NCI-H2081 (cell line): ENCODE measurements at regions not wholly inside any gene's neighbourhood (a gene's known extent, or its start where the extent isn't known, plus 50 kb on each side); places are given as distances from the start of the nearest gene placed in this dataset.
"Not testable (repeated sequence)": the region's sequence is repeated elsewhere in the genome, so short reads cannot be mapped to it uniquely, and the experiment has no call there.

Experiments
- DNase-seq, 2 experiments: peaks; one replicate each; lab custom pipeline; 2025; lab: John Stamatoyannopoulos, UW

- no peak for DNase-seq
Observed at GRCh38 chr10:30560326-30560725, 69.2 kb downstream of the LYZL2 start.

GRCh38 chr10:30559180-30559579 is 70.4 kb downstream of the LYZL2 start:
- DNase-seq = no peak

DNA sequence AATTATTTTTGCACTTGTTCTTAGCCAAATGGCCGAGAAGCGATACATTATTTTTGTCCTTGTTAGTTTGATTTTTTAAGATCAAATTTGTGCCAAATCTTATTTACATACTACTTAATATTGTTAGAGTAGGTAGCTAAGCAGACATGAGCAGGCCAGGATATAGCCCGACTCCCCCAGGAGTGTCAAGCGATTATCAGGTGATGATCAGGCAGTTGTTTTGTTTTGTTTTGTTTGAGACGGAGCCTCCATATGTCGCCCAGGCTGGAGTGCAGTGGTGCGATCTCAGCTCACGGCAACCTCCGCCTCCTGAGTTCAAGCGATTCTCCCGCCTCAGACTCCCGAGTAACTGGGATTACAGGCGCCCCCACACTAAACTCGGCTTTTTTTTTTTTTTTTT is 71.1 kb downstream of the LYZL2 start:
- no peak for DNase-seq

DNA sequence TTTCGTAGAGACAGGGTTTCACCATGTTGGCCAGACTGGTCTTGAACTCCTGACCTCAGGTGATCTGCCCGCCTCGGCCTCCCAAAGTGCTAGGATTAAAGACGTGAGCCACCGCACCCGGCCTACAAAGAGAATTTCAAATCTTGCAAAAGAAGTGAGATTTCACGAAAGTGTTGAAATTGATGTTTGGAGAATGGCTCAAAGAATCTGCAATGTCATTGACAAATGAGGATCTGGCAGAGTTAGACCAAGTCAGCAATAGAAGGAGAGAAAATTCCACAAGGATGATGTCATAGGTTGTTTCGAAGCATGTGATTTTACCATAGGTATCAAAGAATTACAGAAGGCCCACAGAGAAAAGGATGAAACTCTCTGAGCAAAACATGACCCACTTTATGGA is 71.7 kb downstream of the LYZL2 start:
- DNase-seq = no peak

DNA sequence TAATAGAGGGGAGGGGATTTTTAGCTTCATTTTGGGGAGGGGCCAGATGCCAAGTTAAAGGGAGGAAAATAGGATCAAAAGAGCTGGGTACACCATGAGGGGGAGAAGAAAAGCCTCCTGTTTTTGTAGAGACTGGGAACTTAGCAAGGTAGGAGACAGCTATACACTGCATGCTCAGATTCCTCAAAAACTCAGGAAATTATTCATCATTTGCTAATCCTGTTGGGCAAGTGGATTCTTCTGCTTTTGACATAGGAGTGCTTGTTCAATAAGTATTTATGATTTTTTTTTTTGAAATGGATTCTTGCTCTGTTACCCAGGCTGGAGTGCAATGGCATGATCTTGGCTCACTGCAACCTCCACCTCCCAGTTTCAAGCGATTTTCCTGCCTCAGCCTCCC is 73.4 kb downstream of the LYZL2 start:
- no peak for DNase-seq

- no peak for DNase-seq
Observed at GRCh38 chr10:30555465-30555864, 74.1 kb downstream of the LYZL2 start.

DNA sequence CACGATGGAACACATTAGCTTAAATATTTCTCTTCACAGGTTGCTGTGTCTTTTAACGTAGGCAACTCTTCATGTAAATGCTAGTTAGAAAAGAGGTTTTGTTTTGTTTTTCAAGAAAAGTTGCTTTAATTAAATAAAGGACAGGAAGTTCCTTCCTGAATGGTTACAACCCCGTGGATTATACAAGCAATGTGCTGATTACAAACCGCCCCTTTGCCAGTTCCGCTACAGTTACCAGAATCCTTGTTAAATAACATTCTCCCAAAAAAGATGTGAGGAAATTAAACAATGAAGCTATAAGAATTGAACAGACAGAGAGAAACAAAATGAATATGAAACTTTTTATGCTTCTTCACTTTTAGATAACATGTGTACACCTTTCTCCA is 75.1 kb downstream of the LYZL2 start:
- no peak for DNase-seq

GRCh38 chr10:30553626-30554439 is 75.7 kb downstream of the LYZL2 start:
- no peak for DNase-seq

DNA sequence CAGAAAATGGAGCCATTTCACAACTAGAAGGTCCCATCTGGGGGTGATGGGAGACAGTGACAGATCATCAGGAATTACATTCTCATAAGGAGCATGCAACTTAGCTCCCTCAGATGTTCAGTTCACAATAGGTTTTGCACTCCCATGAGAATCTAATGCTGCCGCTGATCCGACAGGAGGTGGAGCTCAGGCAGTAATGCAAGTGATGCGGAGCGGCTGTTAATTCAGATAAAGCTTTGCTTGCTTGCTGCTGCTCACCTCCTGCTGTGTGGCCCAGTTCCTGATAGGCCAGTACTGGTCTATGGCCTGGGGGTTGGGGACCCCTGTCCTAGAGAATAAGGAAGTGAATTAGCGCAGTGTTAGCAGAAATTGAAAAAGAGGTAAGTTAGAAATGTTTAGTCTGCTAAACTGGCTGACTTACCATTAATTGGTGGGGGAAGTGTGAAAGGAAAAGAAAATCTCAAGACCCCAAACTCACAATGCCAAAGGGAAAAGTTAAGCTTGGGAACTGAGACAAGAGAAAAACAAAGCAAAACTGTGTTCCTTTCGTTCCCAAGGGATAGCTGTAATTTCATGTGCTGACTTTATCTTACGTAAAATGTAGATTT is 76.4 kb downstream of the LYZL2 start:
- no peak for DNase-seq

DNA sequence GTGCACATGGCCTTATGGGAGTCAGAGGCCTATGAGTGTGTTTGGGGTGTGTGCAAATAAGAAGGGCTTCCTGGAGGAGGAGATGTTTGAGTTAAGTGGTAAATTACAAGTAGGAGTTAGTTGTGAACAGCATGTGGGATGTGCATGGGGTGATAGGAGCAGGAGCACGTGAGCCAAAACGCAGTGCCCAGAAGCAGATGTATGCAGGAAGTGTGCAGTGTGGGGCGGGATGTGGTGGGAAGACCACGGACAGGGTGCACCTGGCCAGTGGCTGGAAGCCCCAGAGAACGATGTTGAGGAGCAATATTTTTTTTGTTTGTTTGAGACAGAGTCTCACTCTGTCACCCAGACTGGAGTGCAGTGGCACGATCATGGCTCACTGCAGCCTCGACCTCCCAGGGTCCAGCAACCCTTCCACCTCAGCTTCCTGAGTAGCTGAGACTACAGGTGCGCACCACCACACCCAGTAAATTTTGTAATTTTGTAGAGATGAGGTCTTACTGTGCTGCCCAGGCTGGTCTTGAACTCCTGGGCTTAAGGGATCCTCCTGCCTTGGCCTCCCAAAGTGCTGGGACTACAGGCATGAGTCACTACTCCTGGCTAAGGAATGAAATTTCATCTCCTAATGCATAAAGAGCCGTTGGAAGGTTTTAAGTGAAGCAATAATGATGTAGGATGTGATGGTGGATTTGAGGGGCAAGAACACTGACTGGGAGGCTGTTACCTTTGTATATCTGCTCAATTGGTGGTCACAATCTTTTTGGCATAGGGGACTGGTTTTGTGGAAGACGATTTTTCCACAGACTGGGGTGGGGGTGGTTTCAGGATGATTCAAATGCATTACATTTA is 78.4 kb downstream of the LYZL2 start:
- no peak for DNase-seq

DNA sequence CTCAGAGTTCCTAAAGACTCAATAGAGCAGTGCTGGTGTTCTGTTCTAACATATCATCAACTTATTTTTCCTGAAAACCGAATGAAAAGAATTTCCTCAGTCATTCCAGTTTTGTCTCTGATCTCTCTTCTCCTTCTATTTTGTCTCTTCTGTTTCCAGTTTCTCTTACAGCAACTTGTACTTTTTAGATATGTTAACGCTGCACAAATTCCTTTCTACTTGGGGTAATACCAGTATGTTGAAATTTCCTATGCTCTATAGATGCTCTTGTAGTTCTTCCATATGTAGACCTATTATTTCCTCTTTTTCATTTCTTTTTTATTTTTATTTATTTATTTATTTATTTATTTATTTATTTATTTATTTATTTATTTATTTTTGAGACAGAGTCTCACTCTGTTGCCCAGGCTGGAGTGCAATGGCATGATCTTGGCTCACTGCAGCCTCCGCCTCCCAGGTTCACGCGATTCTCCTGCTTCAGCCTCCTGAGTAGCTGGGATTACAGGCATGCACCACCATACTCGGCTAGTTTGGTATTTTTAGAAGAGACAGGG is 80.3 kb downstream of the LYZL2 start:
- not testable (repeated sequence) for DNase-seq

- DNase-seq = no peak
Observed at GRCh38 chr10:30546511-30546910, 83.0 kb downstream of the LYZL2 start.

DNA sequence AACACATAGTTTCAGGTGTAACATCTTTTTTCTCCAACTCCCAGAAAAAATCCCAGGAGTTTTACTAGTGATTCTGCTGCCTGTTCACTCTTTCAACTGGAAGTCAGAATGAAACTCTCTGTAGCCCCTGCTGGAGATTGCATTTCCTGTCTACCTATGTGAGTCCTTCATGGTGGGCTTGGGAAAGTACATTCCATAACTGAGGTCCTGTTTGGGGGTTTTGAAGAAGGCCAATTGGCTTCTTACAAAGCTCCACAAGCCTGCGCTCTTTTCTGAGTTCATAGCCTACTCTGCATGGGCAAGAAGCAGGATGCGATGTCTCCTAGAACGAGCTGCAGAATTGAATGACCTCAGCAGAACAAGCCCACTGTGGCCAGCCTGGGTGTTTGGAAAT is 86.7 kb downstream of the LYZL2 start:
- no peak for DNase-seq

GRCh38 chr10:30542001-30542894 is 87.3 kb downstream of the LYZL2 start:
- no peak for DNase-seq

- no peak for DNase-seq
Observed at GRCh38 chr10:30540276-30540675, 89.3 kb downstream of the LYZL2 start.

- no peak for DNase-seq
Observed at GRCh38 chr10:30538086-30538485, 91.5 kb downstream of the LYZL2 start.

GRCh38 chr10:30537586-30537985 is 92.0 kb downstream of the LYZL2 start:
- no peak for DNase-seq

DNA sequence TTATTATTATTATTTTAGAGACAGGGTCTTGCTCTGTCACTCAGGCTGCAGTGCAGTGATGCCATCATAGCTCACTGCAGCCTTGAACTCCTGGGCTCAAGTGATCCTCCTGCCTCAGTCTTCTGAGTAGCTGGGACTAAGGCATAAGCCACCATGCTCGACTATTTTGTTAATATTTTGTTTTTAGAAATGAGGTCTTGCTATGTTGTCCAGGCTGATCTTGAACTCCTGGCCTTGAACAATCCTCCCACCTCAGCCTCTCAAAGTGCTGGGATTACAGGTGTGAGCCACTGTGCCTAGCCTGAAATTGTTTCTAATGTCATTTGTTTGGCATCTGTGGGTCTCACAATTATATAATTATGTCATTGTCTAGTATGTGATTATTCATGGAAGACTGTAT is 92.4 kb downstream of the LYZL2 start:
- DNase-seq = not testable (repeated sequence)

DNA sequence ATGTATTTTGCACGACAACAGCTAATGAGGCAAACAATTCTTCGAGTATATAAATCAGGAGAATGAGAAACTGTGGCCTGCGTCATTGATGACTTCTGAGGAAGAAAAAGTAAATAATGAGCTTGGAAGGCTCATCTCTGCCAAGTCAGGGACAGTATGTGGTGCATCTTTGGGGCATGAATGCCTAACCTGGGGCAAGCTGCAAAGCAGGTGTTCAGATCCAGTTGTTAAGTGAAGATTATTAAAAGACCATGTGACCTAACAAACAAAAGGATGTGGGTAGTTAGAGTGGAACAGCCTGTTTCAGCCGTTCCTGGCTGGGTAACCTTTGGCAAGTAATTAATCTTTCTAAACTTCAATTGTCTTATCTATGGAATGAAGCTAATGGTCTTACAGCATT is 93.0 kb downstream of the LYZL2 start:
- no peak for DNase-seq

DNA sequence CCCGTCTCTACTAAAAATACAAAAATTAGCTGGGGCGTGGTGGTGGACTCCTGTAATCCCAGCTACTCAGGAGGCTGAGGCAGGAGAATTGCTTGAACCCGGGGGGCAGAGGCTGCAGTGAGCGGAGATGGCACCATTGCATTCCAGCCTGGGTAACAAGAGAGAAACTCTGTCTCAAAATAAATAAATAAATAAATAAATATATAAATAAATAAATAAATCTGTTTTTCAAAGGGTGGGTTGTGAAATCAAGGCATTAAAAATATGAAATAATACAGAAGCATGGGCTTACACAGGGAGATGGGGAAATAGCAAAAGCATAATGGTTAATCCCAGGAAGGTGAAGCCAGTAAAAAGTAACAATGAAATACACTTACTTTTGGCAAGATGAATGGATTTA is 93.9 kb downstream of the LYZL2 start:
- DNase-seq = no peak

GRCh38 chr10:30534465-30535144 is 94.9 kb downstream of the LYZL2 start:
- peak; percentile 46 to 57 for DNase-seq
